ENCODE measurements at regions not wholly inside any gene's neighbourhood (a gene's known extent, or its start where the extent isn't known, plus 50 kb on each side); places are given as distances from the start of the nearest gene placed in this dataset.
"Not testable (repeated sequence)": the region's sequence is repeated elsewhere in the genome, so short reads cannot be mapped to it uniquely, and the experiment has no call there.

GRCh38 chr2:58466021-58466420 lies 224.9 kb upstream of the FANCL start:
- H3K23me2 ChIP-seq (ENCODE audit: low read depth, low read length); H3K9me3 ChIP-seq (ENCODE audit: insufficient read depth in 2 of 2, low read depth in 1 of 2, low read length in 1 of 2); H3K14ac ChIP-seq (ENCODE audit: insufficient read length); H3K79me2 ChIP-seq (ENCODE audit: control insufficient read depth in 1 of 2, insufficient read depth in 2 of 2, low read length in 2 of 2); H3K4ac ChIP-seq (replicated peaks; ENCODE audit: insufficient read length, low read depth, low read length); H4K20me1 ChIP-seq (replicated peaks in 1 of 2; ENCODE audit: control insufficient read depth in 1 of 2, insufficient read depth in 2 of 2, low read length in 2 of 2); H4K91ac ChIP-seq (replicated peaks; ENCODE audit: insufficient read length, low read length); DNase-seq (ENCODE audit: low read depth in 1 of 2, low spot score in 2 of 2); POLR2A ChIA-PET (ENCODE audit: partially characterized antibody); H2BK15ac ChIP-seq (ENCODE audit: low read length); H2BK5ac ChIP-seq (ENCODE audit: low read depth, low read length); H3K56ac ChIP-seq (replicated peaks; ENCODE audit: insufficient read length, low read depth, low read length); H3K4me1 ChIP-seq (replicated peaks in 1 of 4; ENCODE audit: control insufficient read depth in 3 of 4, insufficient read depth in 4 of 4, low read length in 3 of 4); H3K79me1 ChIP-seq (ENCODE audit: low read depth, low read length); H3K18ac ChIP-seq (ENCODE audit: extremely low read depth, low read length); FAIRE-seq; H3K23ac ChIP-seq (ENCODE audit: insufficient read length); H2AK5ac ChIP-seq (ENCODE audit: low read depth, low read length); H4K5ac ChIP-seq (ENCODE audit: insufficient read length, low read depth, low read length); H4K8ac ChIP-seq (ENCODE audit: extremely low read depth, insufficient read depth, low read length); H3K4me3 ChIP-seq (ENCODE audit: extremely low read depth in 1 of 4, insufficient read depth in 2 of 4, low read depth in 3 of 4, low read length in 4 of 4); H3K27me3 ChIP-seq (replicated peaks in 1 of 4; ENCODE audit: control insufficient read depth in 3 of 4, extremely low read depth in 1 of 4, insufficient read depth in 3 of 4, low read length in 3 of 4); H3K27ac ChIP-seq (ENCODE audit: low read depth, low read length); H3K9ac ChIP-seq (replicated peaks in 1 of 4; ENCODE audit: extremely low read depth in 1 of 4, low read depth in 3 of 4, low read length in 3 of 4); H2AFZ ChIP-seq (ENCODE audit: low read length); H2BK20ac ChIP-seq (ENCODE audit: low read length); H3K4me2 ChIP-seq (ENCODE audit: insufficient read depth in 1 of 2, low read depth in 2 of 2, low read length in 2 of 2); H2BK120ac ChIP-seq (replicated peaks; ENCODE audit: low read depth, low read length); H2BK12ac ChIP-seq (ENCODE audit: low read depth, low read length); H3K36me3 ChIP-seq (ENCODE audit: control insufficient read depth in 2 of 4, insufficient read depth in 4 of 4, low read length in 3 of 4): not testable (repeated sequence)
- CTCF ChIA-PET (ENCODE audit: partially characterized antibody) = interaction anchor here (1.2 to 2.5 kb wide), 3 partner anchors 7 to 87 kb away, joined by 3 to 12 read pairs (median 4); no protein-coding TSS in a partner anchor
- 97% methylated on average over 2 of the region's 2 CpGs; no CpG with 5 or more reads in 1 of the 2 experiments for WGBS, 2 experiments (ENCODE audit: extremely low coverage in 1 of 2, insufficient coverage in 1 of 2, insufficient read length in 1 of 2, insufficient replicate concordance in 2 of 2, low coverage in 1 of 2, low lambda C conversion rate in 2 of 2, missing lambda C conversion rate in 1 of 2)
